ACC112 (cell line): ENCODE measurements at regions not wholly inside any gene's neighbourhood (a gene's known extent, or its start where the extent isn't known, plus 50 kb on each side); places are given as distances from the start of the nearest gene placed in this dataset.

Source experiments
- H2AFZ ChIP-seq: fragments of 200-600 bp; sonication (generic); one replicate; pipeline ENCODE4 v1.6.0; 2017; ENCODE audit warnings: antibody characterized with exemption, low read length; ENCODE audit not compliant: unreplicated experiment
- H3K27ac ChIP-seq: fragments of 200-600 bp; sonication (generic); 2 replicates; pipeline ENCODE4 v1.5.1; 2014; ENCODE audit warnings: low read depth, mild to moderate bottlenecking, antibody characterized with exemption, low read length, moderate library complexity
- H3K27me3 ChIP-seq: fragments of 200-600 bp; sonication (generic); 2 replicates; pipeline ENCODE4 v1.6.1; 2014; ENCODE audit warnings: mild to moderate bottlenecking, antibody characterized with exemption, low read length, moderate library complexity, mixed read lengths; ENCODE audit not compliant: insufficient read depth
- H3K36me3 ChIP-seq: fragments of 200-600 bp; sonication (generic); 2 replicates; pipeline ENCODE4 v1.6.1; 2016; ENCODE audit warnings: mild to moderate bottlenecking, antibody characterized with exemption, low read length, moderate library complexity, mixed read lengths; ENCODE audit not compliant: insufficient read depth
- H3K4me1 ChIP-seq: fragments of 200-600 bp; sonication (generic); one replicate; pipeline ENCODE4 v1.6.1; 2016; ENCODE audit warnings: low read length, mixed read lengths; ENCODE audit not compliant: insufficient read depth, unreplicated experiment, control insufficient read depth
- H3K4me3 ChIP-seq: fragments of 200-600 bp; sonication (generic); 2 replicates; pipeline ENCODE4 v1.5.1; 2014; ENCODE audit warnings: mild to moderate bottlenecking, low read depth, low read length
- H3K79me2 ChIP-seq: fragments of 200-600 bp; sonication (generic); one replicate; pipeline ENCODE4 v1.6.0; 2016; ENCODE audit warnings: low read length; ENCODE audit not compliant: control insufficient read depth, unreplicated experiment, insufficient read depth

DNA sequence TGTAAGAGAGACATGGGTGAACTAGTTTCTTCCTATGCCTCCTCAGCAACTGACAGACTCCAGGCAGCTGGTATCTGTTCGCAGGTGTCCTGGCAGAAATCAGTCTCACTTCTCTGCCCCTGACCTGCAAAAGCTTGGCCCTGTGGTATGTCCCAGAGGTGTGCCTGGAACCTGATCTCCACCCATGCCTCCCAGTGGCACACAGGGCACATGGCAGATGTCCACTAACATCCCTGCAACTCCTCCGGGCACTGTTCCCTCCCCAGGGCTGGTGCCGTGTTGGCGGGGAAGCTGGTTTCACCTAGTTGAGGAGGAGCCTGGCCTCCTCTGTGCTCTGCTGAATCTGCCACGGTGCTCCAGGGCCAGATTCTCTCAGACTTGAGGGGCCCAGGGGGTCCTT, 123.3 kb upstream of the GGTLC1 start:
- no peaks in the 10 kb centered on the region for H3K4me1 ChIP-seq
- no peak overlapping the region for H3K4me3 ChIP-seq
- H3K27ac ChIP-seq: no peak overlapping the region
- H3K27me3 ChIP-seq: no peaks in the 10 kb centered on the region
- H2AFZ ChIP-seq: no peak overlapping the region
- H3K36me3 ChIP-seq: no peaks in the 10 kb centered on the region
- no peaks in the 10 kb centered on the region for H3K79me2 ChIP-seq

GRCh38 chr20:24109537-24109936, 121.0 kb upstream of the GGTLC1 start:
- Histone ChIP-seq H3K4me3 (no peak overlapping the region), H3K4me1 (peaks cover 14% of the 10 kb centered on the region), H3K79me2 (no peaks in the 10 kb centered on the region), H3K27me3 (no peaks in the 10 kb centered on the region), H3K27ac (no peak overlapping the region), H3K36me3 (no peaks in the 10 kb centered on the region), H2AFZ (no peak overlapping the region)

DNA sequence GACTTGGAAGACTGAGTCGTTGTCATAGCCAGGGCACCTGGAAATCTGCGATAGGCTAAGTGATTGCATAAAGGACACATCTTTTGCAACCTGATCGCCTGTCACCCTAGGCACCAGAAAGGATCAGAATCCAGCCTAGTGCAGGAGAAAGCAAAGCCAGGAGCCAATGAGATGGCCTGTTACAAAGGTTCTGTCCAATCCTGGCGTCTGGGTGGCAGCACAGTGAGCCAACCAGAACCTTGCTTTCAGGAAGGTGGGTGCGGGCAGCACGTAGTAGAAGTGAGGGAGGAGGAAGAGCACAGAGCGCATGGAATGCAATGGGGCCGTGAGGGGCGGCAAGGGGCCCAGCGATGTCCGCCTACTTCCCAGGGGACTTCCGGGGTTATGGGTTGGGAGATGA, 120.4 kb upstream of the GGTLC1 start:
- Histone ChIP-seq H3K4me3 (no peak overlapping the region), H3K27me3 (no peaks in the 10 kb centered on the region), H2AFZ (no peak overlapping the region), H3K36me3 (no peaks in the 10 kb centered on the region), H3K27ac (no peak overlapping the region), H3K79me2 (no peaks in the 10 kb centered on the region), H3K4me1 (peaks cover 17% of the 10 kb centered on the region)

GRCh38 chr20:24108581-24108980, 120.0 kb upstream of the GGTLC1 start:
- H2AFZ ChIP-seq: no peak overlapping the region
- H3K4me3 ChIP-seq: no peak overlapping the region
- H3K4me1 ChIP-seq: peaks cover 21% of the 10 kb centered on the region

DNA sequence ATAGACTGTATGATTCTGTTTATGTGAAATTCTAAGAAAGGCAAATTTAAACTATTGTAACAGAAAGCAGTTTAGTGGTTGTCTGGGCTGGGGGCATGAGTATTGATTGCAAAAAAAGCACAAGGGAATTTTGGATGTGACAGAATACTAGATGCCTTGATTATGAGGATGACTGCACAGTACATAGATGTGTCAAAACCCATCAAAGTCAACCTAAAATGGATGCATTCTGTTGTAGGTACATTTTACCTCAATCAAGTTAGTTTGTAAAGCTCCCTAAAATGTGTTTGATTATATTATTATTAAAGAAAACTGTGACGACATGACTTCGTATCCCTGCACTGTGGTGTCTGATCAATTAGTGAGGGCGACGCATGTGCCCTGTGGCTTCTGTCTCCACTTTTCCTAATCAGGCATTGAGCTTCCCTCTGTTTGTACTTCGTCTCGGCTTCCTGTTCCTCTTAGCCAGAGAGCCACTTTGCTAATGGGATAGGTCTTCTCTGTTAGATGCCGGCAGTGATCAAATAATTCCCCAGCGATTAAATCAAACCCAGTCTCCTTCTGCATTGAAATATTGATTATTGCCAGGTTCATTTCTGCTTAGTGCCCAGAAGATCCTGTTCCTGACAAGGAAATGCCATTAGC, 118.3 kb upstream of the GGTLC1 start:
- H2AFZ ChIP-seq: no peak overlapping the region
- H3K4me3 ChIP-seq: no peak overlapping the region
- no peak overlapping the region for H3K27ac ChIP-seq
- no peaks in the 10 kb centered on the region for H3K27me3 ChIP-seq
- no peaks in the 10 kb centered on the region for H3K36me3 ChIP-seq
- H3K79me2 ChIP-seq: no peaks in the 10 kb centered on the region
- peaks cover 37% of the 10 kb centered on the region for H3K4me1 ChIP-seq

More at GRCh38 chr20:24108581-24108980, 120.0 kb upstream of the GGTLC1 start:
- H3K79me2 ChIP-seq: no peaks in the 10 kb centered on the region
- no peaks in the 10 kb centered on the region for H3K27me3 ChIP-seq
- H3K36me3 ChIP-seq: no peaks in the 10 kb centered on the region
- no peak overlapping the region for H3K27ac ChIP-seq

GRCh38 chr20:24106150-24106800, 117.7 kb upstream of the GGTLC1 start:
- Histone ChIP-seq H3K4me1 (peaks cover 37% of the 10 kb centered on the region), H2AFZ (no peak overlapping the region), H3K36me3 (no peaks in the 10 kb centered on the region), H3K79me2 (no peaks in the 10 kb centered on the region), H3K4me3 (no peak overlapping the region), H3K27ac (no peak overlapping the region), H3K27me3 (no peaks in the 10 kb centered on the region)

DNA sequence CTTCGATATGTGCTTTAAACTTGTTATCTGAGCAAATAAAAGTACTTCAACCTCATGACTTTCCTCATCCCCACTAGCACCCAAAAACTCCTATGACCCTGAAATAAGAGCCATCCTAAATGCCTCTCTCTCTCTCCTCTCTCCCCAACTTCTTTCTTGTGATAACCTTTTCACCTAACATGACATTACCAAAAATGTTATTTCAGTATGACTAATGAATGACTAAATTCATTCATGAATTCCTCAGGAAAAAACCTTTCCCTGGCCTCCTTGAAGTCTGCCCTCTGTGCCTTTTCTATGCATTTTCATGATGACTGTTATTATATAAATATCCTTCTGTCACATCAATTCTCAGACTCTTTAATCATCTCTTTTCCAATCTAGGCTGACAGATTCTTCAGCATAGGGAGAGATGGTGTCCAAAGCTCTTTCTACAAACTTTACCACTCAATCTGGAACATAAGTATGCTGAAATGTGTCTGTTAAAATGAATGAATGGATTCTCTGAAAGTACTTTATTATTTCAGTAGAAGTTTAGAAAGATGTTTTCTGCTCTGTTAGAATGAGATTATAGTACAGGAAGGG, 114.3 kb upstream of the GGTLC1 start:
- Histone ChIP-seq H3K27me3 (no peaks in the 10 kb centered on the region), H3K4me3 (no peak overlapping the region), H3K79me2 (no peaks in the 10 kb centered on the region), H3K4me1 (peaks cover 53% of the 10 kb centered on the region), H2AFZ (no peak overlapping the region), H3K27ac (0 out of 2 replicates have a peak overlapping the region, but pooled peaks have one; percentile 14), H3K36me3 (no peaks in the 10 kb centered on the region)

GRCh38 chr20:24102290-24102689, 113.7 kb upstream of the GGTLC1 start:
- H2AFZ ChIP-seq: no peak overlapping the region
- H3K27ac ChIP-seq: no peak overlapping the region
- no peaks in the 10 kb centered on the region for H3K79me2 ChIP-seq
- no peak overlapping the region for H3K4me3 ChIP-seq
- H3K27me3 ChIP-seq: no peaks in the 10 kb centered on the region
- no peaks in the 10 kb centered on the region for H3K36me3 ChIP-seq
- H3K4me1 ChIP-seq: peaks cover 53% of the 10 kb centered on the region

- no peaks in the 10 kb centered on the region for H3K27me3 ChIP-seq
- no peaks in the 10 kb centered on the region for H3K36me3 ChIP-seq
- H3K79me2 ChIP-seq: no peaks in the 10 kb centered on the region
- no peak overlapping the region for H2AFZ ChIP-seq
- no peak overlapping the region for H3K27ac ChIP-seq
- H3K4me3 ChIP-seq: no peak overlapping the region
- peaks cover 44% of the 10 kb centered on the region for H3K4me1 ChIP-seq
These were observed 111.9 kb upstream of the GGTLC1 start for GRCh38 chr20:24100370-24101011.

GRCh38 chr20:24098886-24099285, 110.3 kb upstream of the GGTLC1 start:
- Histone ChIP-seq H3K4me1 (peaks cover 35% of the 10 kb centered on the region), H3K27ac (no peak overlapping the region), H3K36me3 (no peaks in the 10 kb centered on the region), H3K27me3 (peaks cover 5% of the 10 kb centered on the region), H2AFZ (no peak overlapping the region), H3K4me3 (no peak overlapping the region), H3K79me2 (no peaks in the 10 kb centered on the region)
